ENCODE measurements at regions not wholly inside any gene's neighbourhood (a gene's known extent, or its start where the extent isn't known, plus 50 kb on each side); places are given as distances from the start of the nearest gene placed in this dataset.

DNA sequence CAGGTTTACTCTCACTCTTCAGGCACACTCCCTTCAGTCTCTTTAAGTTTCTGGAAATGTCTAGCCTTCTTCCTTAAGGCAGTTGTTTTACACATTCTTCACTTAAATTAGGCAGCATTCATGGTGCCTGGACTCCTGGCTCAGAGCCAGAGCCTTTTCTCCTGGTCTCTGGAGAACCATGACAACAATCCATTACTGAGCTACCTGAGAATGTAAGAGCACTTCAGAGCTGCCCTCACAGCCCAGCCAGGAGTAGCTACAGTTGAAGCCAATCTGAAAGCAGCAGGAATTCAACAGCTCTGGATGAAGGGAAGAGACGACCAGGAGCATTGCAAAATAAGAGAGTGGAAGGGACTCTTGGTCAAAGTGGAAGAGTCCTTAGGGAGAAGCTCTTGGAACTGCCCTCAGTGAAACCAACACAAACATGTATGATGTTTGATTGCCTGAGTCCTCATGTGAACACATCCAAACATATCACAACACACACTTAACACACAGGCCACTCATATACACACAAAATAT, 416.8 kb upstream of the SPTLC3 start:
- CTCF ChIA-PET, result no interaction called here
- DNase-seq, result no peak
- H3K4me1 Mint-ChIP-seq (ENCODE audit: low read depth), result no peaks in the 10 kb centered on the region
- H3K27ac Mint-ChIP-seq, result no peak overlapping the region
- intact Hi-C loops (cut with micrococcal nuclease), result no loop called here
- H3K36me3 Mint-ChIP-seq, result no peaks in the 10 kb centered on the region
- POLR2A ChIA-PET, result no interaction called here
- H3K4me3 Mint-ChIP-seq, result no peak overlapping the region
- peaks cover 13% of the 10 kb centered on the region for H3K9me3 Mint-ChIP-seq
- H3K27me3 Mint-ChIP-seq, result no peaks in the 10 kb centered on the region

DNA sequence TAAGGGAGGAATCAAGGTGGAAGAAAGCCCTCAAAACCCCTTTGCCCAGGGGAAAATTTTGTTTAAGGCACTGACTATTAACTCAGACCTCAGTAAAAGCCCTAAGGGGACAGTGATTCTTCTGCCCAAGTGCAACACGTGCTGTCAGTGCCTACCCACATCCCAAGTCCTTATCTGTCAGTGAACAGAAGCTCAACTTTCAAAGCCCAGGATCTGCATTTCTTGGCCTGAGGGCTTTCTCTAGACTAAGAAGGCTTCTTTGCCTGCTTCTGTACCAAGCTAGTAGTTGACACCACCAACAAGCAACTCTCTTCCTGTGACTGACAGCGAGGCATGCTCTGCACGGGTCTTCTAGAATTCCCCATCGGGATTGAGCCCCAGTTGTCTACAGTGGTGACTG, 416.0 kb upstream of the SPTLC3 start:
- Mint-ChIP-seq H3K27ac (no peak overlapping the region), H3K27me3 (no peaks in the 10 kb centered on the region), H3K4me3 (no peak overlapping the region), H3K9me3 (peaks cover 13% of the 10 kb centered on the region), H3K4me1 (ENCODE audit: low read depth) (no peaks in the 10 kb centered on the region), H3K36me3 (no peaks in the 10 kb centered on the region)
- ChIA-PET POLR2A (no interaction called here), CTCF (no interaction called here)
- DNase-seq, result no peak
- intact Hi-C loops (cut with micrococcal nuclease), result no loop called here

DNA sequence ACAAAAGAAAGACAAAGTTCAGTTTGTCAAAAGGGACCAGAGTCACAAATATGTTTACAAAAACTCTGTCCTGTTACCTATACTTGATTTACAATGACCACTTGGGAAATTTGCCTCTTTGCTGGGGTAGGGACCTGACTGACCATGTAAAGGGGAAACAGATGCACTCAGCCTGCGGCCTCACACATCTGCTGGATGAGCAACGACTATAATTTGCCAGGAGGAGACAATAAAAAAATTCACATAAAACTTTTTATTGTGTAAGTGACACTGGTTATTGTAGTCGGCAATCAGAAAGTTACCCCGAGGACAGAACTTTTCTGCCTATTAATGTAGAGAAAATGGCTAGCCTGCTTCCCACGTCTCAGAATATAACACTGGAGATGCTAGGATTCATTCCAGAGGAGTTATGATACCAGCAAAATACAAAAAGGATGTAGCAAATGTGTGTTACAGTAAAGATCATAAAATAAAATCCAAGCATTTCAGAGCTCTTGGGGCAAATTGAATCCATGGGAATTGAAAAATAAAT, 415.4 kb upstream of the SPTLC3 start:
- Mint-ChIP-seq H3K36me3 (no peaks in the 10 kb centered on the region), H3K27ac (no peak overlapping the region), H3K4me3 (no peak overlapping the region), H3K27me3 (no peaks in the 10 kb centered on the region), H3K9me3 (peaks cover 13% of the 10 kb centered on the region), H3K4me1 (ENCODE audit: low read depth) (no peaks in the 10 kb centered on the region)
- intact Hi-C loops (cut with micrococcal nuclease), result no loop called here
- ChIA-PET CTCF (no interaction called here), POLR2A (no interaction called here)
- no peak for DNase-seq

DNA sequence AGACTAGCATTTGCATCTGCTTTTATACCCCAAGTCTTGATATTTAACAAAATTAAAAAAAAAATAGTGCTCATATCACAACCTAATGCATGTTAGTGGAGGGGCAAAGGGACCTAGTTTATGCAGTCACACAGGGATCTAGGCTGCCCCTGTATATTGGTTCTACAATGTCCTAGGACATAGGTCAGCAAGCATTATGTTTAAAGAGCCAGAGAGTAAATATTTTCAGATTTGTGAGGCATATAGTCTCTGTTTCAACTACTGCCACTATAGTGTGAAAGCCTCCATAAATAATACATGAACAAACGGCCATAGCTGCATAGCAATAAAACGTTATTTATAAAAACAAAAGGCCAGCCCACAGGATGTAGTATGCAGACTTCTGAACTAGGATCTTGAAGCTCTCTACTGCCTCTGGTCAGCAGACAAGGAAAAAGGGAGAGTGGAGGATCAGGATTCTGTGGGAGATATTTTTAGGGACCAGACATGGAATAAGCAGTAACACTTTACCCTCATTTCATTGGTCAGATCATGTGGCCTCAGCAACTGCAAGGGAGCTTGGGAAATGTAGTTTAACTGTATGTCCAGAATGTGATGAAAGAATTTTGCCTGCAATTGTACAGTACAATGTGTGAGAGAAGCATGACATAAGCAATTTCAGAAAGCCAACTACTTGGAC, 414.2 kb upstream of the SPTLC3 start:
- H3K9me3 Mint-ChIP-seq, result peaks cover 11% of the 10 kb centered on the region
- H3K4me1 Mint-ChIP-seq (ENCODE audit: low read depth), result no peaks in the 10 kb centered on the region
- DNase-seq, result no peak
- H3K36me3 Mint-ChIP-seq, result no peaks in the 10 kb centered on the region
- intact Hi-C loops (cut with micrococcal nuclease), result no loop called here
- no peak overlapping the region for H3K27ac Mint-ChIP-seq
- H3K27me3 Mint-ChIP-seq, result no peaks in the 10 kb centered on the region
- ChIA-PET POLR2A (interaction anchor here (0.6 kb wide), 1 partner anchor 235 kb away, joined by 3 read pairs; no protein-coding TSS in a partner anchor), CTCF (no interaction called here)
- no peak overlapping the region for H3K4me3 Mint-ChIP-seq

DNA sequence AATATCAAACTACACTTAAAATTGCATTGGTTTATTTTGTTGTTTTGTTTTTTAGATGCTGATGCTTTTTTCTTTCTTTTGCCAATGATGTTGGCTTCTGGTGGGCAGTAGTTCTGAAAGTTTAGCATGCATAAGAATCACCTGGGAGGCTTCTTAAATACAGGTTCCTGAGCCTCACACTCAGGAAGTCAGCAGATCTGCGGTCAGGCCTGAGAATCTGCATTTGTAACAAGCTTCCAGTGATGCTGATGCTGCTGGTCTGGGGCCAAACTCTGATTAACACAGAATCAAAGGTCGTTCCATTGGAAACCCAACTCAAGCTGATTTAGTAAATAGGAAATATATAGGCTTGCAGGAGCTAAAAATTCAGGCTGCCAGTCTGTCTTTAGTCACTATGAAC, 412.9 kb upstream of the SPTLC3 start:
- intact Hi-C loops (cut with micrococcal nuclease), result no loop called here
- Mint-ChIP-seq H3K36me3 (no peaks in the 10 kb centered on the region), H3K9me3 (peaks cover 5% of the 10 kb centered on the region), H3K4me3 (no peak overlapping the region), H3K4me1 (ENCODE audit: low read depth) (no peaks in the 10 kb centered on the region), H3K27ac (no peak overlapping the region), H3K27me3 (no peaks in the 10 kb centered on the region)
- no peak for DNase-seq
- ChIA-PET POLR2A (no interaction called here), CTCF (no interaction called here)

DNA sequence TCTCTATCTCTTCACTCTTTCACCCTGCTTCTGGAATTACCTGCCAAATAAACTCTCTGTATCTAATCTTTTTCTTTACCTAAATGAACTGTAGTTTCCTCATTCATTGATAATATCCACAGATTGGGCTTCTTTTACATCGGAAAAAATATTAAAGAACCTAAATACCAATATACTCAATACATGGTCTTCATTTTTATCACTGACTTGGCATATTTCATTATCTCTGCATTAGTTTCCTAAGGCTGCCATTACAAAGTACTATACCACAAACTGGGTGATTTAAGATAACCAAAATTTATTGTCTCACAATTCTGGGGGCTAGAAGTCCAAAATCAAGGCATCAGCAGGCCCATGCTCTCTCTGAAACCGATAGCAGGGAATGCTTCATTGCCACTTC, 411.9 kb upstream of the SPTLC3 start:
- Mint-ChIP-seq H3K4me3 (no peak overlapping the region), H3K9me3 (peaks cover 5% of the 10 kb centered on the region), H3K36me3 (no peaks in the 10 kb centered on the region), H3K4me1 (ENCODE audit: low read depth) (no peaks in the 10 kb centered on the region), H3K27me3 (no peaks in the 10 kb centered on the region), H3K27ac (no peak overlapping the region)
- intact Hi-C loops (cut with micrococcal nuclease), result no loop called here
- ChIA-PET CTCF (no interaction called here), POLR2A (no interaction called here)
- no peak for DNase-seq

DNA sequence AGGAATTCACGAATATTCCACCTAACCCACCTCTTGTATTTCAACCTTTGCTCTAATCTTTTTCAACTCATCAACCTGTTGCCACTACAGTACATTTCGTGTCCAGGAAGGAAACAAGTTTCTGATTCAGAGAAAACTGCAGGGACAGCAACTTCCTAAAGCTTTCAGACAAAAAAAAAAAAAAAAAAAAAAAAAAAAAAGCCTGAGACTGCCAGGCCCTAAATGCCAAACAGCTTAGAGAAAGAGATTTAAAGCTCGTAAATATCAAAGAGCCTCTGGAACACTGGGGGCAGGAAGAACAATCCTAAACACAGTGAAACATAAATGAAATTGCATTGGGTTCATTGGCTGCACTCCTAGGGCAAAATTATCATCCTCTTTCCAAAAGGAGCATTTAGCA, 411.2 kb upstream of the SPTLC3 start:
- ChIA-PET CTCF (no interaction called here), POLR2A (interaction anchor here (0.6 kb wide), 1 partner anchor 399 kb away, joined by 3 read pairs; no protein-coding TSS in a partner anchor)
- H3K27me3 Mint-ChIP-seq, result no peaks in the 10 kb centered on the region
- H3K36me3 Mint-ChIP-seq, result no peaks in the 10 kb centered on the region
- H3K4me3 Mint-ChIP-seq, result no peak overlapping the region
- H3K9me3 Mint-ChIP-seq, result peaks cover 2% of the 10 kb centered on the region
- H3K27ac Mint-ChIP-seq, result no peak overlapping the region
- no peak for DNase-seq
- H3K4me1 Mint-ChIP-seq (ENCODE audit: low read depth), result no peaks in the 10 kb centered on the region
- intact Hi-C loops (cut with micrococcal nuclease), result no loop called here

DNA sequence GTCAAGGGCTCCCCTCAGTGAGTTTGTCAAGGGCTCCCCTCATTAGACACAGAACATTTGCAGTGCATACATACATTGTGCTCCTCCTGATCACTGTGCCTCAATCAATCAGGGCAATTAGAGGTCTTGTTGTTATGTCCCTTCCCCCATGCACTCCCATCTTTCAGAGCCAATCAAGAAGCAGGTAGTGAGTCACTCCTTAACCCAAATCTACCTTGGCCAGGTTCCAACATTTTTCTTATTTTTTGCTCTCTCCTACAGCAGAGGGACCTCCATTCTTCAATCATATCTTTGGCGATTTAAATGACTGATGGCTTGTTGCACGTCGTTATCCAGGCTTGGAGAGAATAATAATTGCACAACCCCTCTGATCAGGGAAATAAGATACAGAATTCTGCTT, 409.9 kb upstream of the SPTLC3 start:
- CTCF ChIA-PET, result no interaction called here

DNA sequence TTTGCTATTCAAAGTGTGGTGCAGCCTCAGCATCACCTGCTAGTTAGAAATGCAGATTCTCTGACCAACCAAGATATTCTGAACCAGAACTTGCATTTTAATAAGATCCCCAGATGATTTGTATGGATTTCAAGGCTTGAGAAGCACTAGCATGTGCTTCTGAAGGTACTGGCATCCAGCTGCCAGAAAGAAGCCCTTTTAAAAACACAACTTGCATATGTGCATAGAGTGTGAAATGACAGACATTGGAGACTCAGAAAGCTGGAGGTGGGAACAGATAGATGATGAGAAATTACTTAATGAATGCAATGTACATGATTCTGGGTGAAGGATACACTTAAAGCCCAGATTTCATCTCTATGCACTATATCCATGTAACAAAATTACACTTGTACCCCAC, 409.3 kb upstream of the SPTLC3 start:
- no peaks in the 10 kb centered on the region for H3K4me1 Mint-ChIP-seq (ENCODE audit: low read depth)
- no peak overlapping the region for H3K27ac Mint-ChIP-seq
- intact Hi-C loops (cut with micrococcal nuclease), result no loop called here
- POLR2A ChIA-PET, result no interaction called here
- H3K4me3 Mint-ChIP-seq, result no peak overlapping the region
- CTCF ChIA-PET, result no interaction called here
- H3K36me3 Mint-ChIP-seq, result no peaks in the 10 kb centered on the region
- H3K27me3 Mint-ChIP-seq, result no peaks in the 10 kb centered on the region
- peaks cover 4% of the 10 kb centered on the region for H3K9me3 Mint-ChIP-seq
- DNase-seq, result no peak

More for the DNA sequence above, 409.9 kb upstream of the SPTLC3 start:
- DNase-seq, result no peak
- H3K27ac Mint-ChIP-seq, result no peak overlapping the region
- POLR2A ChIA-PET, result no interaction called here
- no peaks in the 10 kb centered on the region for H3K27me3 Mint-ChIP-seq
- H3K36me3 Mint-ChIP-seq, result no peaks in the 10 kb centered on the region
- intact Hi-C loops (cut with micrococcal nuclease), result no loop called here
- no peak overlapping the region for H3K4me3 Mint-ChIP-seq
- H3K4me1 Mint-ChIP-seq (ENCODE audit: low read depth), result no peaks in the 10 kb centered on the region
- H3K9me3 Mint-ChIP-seq, result peaks cover 4% of the 10 kb centered on the region

DNA sequence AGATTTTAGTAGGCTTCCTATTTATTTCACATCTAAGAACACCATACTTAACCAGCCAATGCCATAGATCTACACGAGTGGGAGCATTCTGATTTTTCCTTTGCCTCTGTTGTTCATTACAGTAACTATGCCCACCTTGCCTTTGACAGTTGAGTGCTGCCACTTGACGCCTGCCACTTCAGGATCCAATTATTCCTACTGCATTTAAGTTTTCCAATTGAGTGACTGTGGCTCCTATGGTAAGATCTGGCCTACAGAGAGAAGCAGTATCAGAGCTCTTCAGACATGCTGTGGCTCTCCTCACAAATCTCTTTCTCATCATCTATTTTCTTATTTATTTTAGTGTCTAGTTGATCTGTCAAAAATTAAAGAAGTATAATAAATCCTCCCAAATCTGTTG, 403.0 kb upstream of the SPTLC3 start:
- H3K4me1 Mint-ChIP-seq (ENCODE audit: low read depth), result no peaks in the 10 kb centered on the region
- DNase-seq, result no peak
- ChIA-PET CTCF (no interaction called here), POLR2A (no interaction called here)
- H3K27ac Mint-ChIP-seq, result no peak overlapping the region
- intact Hi-C loops (cut with micrococcal nuclease), result no loop called here
- no peak overlapping the region for H3K4me3 Mint-ChIP-seq
- H3K27me3 Mint-ChIP-seq, result no peaks in the 10 kb centered on the region
- H3K36me3 Mint-ChIP-seq, result no peaks in the 10 kb centered on the region
- H3K9me3 Mint-ChIP-seq, result peaks cover 4% of the 10 kb centered on the region

DNA sequence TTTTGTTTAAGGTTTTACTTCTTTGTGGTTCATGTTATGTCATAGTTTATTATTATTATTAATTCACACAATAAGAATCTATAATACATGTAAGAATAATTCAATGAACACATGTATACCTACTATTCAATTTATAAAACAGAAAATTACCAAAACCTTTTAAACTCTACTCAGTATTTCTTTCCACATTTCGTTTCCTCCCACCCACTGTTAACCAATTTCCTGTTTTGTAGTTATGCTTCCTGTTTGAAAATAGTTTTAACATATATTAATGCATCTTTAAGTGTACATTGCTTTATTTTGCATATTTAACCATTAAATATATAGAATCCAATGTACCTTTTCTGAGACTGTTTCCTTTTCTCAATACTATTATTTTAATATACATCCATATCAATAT, 397.9 kb upstream of the SPTLC3 start:
- H3K27ac Mint-ChIP-seq, result no peak overlapping the region
- no peak for DNase-seq
- peaks cover 9% of the 10 kb centered on the region for H3K9me3 Mint-ChIP-seq
- ChIA-PET CTCF (no interaction called here), POLR2A (no interaction called here)
- H3K4me1 Mint-ChIP-seq (ENCODE audit: low read depth), result no peaks in the 10 kb centered on the region
- intact Hi-C loops (cut with micrococcal nuclease), result no loop called here
- H3K4me3 Mint-ChIP-seq, result no peak overlapping the region
- H3K36me3 Mint-ChIP-seq, result no peaks in the 10 kb centered on the region
- no peaks in the 10 kb centered on the region for H3K27me3 Mint-ChIP-seq

DNA sequence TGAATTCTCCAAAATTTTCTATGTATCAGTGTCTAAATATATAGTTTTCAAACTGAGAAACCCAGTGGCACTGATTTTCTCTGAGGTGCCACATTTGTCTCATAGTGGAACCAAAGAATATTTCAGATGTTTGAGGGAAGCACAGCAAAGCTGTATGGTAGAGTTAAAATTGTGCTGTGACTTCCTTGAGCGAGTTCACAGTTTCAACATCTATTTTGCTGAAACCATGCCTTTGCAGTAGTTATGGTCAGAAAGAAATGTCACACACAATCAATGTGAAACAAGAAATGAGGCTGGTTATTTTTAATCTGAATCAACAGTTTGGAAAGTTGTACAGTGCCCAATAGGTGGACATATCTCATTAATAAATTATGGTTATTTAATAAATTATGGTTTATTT, 394.0 kb upstream of the SPTLC3 start:
- no peak for DNase-seq
- Mint-ChIP-seq H3K27me3 (no peaks in the 10 kb centered on the region), H3K36me3 (no peaks in the 10 kb centered on the region), H3K27ac (no peak overlapping the region), H3K4me1 (ENCODE audit: low read depth) (no peaks in the 10 kb centered on the region), H3K9me3 (peaks cover 13% of the 10 kb centered on the region), H3K4me3 (no peak overlapping the region)
- ChIA-PET POLR2A (no interaction called here), CTCF (no interaction called here)
- intact Hi-C loops (cut with micrococcal nuclease), result no loop called here

DNA sequence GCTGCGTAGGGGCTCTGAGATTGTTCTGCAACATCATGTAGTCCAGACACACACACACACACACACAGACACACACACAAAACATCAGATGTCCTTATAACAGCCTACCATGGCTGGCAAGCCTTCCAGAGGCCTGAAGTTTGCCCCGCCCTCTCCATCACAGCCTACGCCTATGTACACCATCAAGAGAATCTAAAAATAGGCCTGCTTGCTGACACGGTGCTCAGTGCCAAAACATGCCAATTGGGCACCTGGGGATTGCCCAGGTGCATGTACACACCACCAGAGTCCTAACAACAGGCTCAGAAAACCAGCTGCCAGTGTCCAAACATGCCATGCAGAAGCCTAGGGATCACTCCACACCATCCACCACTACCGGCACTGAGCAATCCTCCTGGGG, 391.7 kb upstream of the SPTLC3 start:
- peaks cover 19% of the 10 kb centered on the region for H3K9me3 Mint-ChIP-seq
- POLR2A ChIA-PET, result no interaction called here
- intact Hi-C loops (cut with micrococcal nuclease), result no loop called here
- no peaks in the 10 kb centered on the region for H3K27me3 Mint-ChIP-seq
- no peak for DNase-seq
- no peaks in the 10 kb centered on the region for H3K36me3 Mint-ChIP-seq
- no peak overlapping the region for H3K27ac Mint-ChIP-seq
- CTCF ChIA-PET, result no interaction called here
- H3K4me3 Mint-ChIP-seq, result no peak overlapping the region
- no peaks in the 10 kb centered on the region for H3K4me1 Mint-ChIP-seq (ENCODE audit: low read depth)

Data from activated CD4-positive, alpha-beta memory T cell treated with anti-CD3 and anti-CD28 coated beads for 36 hours (primary cell).